ENCODE measurements at regions not wholly inside any gene's neighbourhood (a gene's known extent, or its start where the extent isn't known, plus 50 kb on each side); places are given as distances from the start of the nearest gene placed in this dataset.

GRCh38 chr4:74667438-74667837 is 126.9 kb downstream of the BTC start:
- no peak for TF ChIP-seq CTCF (IDR thresholded peaks at IDR 0.05)
- TF ChIP-seq POLR2A (IDR thresholded peaks at IDR 0.05), result no peak

All from lower leg skin (tissue), 3 donors.